Body of pancreas (tissue), 4 donors: ENCODE measurements at regions not wholly inside any gene's neighbourhood (a gene's known extent, or its start where the extent isn't known, plus 50 kb on each side); places are given as distances from the start of the nearest gene placed in this dataset.

Experiments
- ATAC-seq: fragments of 150-250 bp; one replicate; pipeline ENCODE4 v1.9.1; 2016
- DNase-seq, 4 donors: peaks; one replicate each; pipeline ENCODE4 v3.0.0-alpha.2; 2019
- H3K27ac ChIP-seq, 4 donors: fragments of 200-600 bp; sonication (generic); 1 replicate in 3 of 4; 2 replicates in 1 of 4; pipeline versions ENCODE4 v1.5.1 to v1.6.1; 2016 to 2019; ENCODE audit warnings: mild to moderate bottlenecking in 1 of 4, mixed read lengths in 1 of 4, moderate library complexity in 1 of 4
- H3K27me3 ChIP-seq, 2 donors: fragments of 200-600 bp; sonication (generic); one replicate each; pipeline ENCODE4 v1.6.0; 2016; ENCODE audit warnings: mild to moderate bottlenecking in 1 of 2
- H3K36me3 ChIP-seq, 2 donors: fragments of 200-600 bp; sonication (generic); replicated peaks in 1 of 2; 2 replicates each; pipeline ENCODE4 v1.5.1; 2016; ENCODE audit warnings: low read depth in 2 of 2; ENCODE audit not compliant: insufficient read depth in 1 of 2
- H3K4me1 ChIP-seq: fragments of 200-600 bp; sonication (generic); one replicate; pipeline ENCODE4 v1.6.0; 2016
- H3K4me3 ChIP-seq, 2 donors: fragments of 200-600 bp; sonication (generic); 1 replicate in 1 of 2; 2 replicates in 1 of 2; pipeline ENCODE4 v1.5.1; 2016 to 2019
- H3K9me3 ChIP-seq, 3 donors: fragments of 200-600 bp; sonication (generic); 1 replicate in 2 of 3; 2 replicates in 1 of 3; pipeline ENCODE4 v1.5.1; 2016
- POLR2A ChIP-seq, 3 donors: fragments of 450-650 bp; IDR thresholded peaks; one replicate each; pipeline ENCODE4 v1.6.1; 2016; ENCODE audit warnings: antibody characterized with exemption in 3 of 3, mild to moderate bottlenecking in 2 of 3
- WGBS, 2 donors: methylation state at CpG; one replicate each; pipeline ENCODE4 v1.1.5; 2017; 5-methylcytosine and 5-hydroxymethylcytosine counted together
- intact Hi-C: fragments of 100-400 bp; cut with DNase I; formaldehyde crosslinking; loops from one replicate; pipeline ENCODE4 v1.15.1; 2023
- TF ChIP-seq, protein P1 (sequence below), 7 experiments: fragments of 450-650 bp in 4 of 7; fragments of 200-600 bp in 3 of 7; sonication (generic) in 3 of 7; IDR thresholded peaks; one replicate each; pipeline ENCODE4 v1.5.1; 2016 to 2019; ENCODE audit warnings: antibody characterized with exemption in 7 of 7

DNA sequence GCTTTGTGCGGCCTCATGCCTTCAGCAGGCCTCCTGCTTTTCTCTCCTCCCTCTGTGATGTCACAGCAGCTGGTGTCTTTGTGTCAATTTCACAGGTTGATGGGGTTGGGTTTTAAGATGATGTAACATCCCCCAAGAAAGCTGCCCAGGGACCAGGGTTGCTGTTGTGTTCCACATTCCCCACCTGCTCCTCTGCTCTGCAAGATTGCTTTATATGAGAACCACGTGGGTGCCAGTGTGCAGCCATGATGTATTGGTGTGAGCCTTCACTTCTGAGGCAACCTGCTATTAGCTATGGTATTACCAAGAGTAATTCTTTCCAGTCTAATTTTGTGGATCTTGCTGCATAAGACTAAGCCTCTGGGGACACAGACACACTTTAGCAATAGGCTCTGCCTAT is 213.0 kb upstream of the ADAMTS16 start:
- Histone ChIP-seq H3K36me3 (no peaks in the 10 kb centered on the region), H3K4me1 (no peaks in the 10 kb centered on the region), H3K4me3 (no peak overlapping the region), H3K27ac (no peak overlapping the region), H3K27me3 (no peaks in the 10 kb centered on the region), H3K9me3 (no peaks in the 10 kb centered on the region)
- ATAC-seq: no peak
- TF ChIP-seq POLR2A (IDR thresholded peaks at IDR 0.05): no peak
- TF ChIP-seq, protein P1, sequence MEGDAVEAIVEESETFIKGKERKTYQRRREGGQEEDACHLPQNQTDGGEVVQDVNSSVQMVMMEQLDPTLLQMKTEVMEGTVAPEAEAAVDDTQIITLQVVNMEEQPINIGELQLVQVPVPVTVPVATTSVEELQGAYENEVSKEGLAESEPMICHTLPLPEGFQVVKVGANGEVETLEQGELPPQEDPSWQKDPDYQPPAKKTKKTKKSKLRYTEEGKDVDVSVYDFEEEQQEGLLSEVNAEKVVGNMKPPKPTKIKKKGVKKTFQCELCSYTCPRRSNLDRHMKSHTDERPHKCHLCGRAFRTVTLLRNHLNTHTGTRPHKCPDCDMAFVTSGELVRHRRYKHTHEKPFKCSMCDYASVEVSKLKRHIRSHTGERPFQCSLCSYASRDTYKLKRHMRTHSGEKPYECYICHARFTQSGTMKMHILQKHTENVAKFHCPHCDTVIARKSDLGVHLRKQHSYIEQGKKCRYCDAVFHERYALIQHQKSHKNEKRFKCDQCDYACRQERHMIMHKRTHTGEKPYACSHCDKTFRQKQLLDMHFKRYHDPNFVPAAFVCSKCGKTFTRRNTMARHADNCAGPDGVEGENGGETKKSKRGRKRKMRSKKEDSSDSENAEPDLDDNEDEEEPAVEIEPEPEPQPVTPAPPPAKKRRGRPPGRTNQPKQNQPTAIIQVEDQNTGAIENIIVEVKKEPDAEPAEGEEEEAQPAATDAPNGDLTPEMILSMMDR (IDR thresholded peaks at IDR 0.05): no peak
- no peak for DNase-seq
- intact Hi-C loops: no loop called here
- 71 to 72% methylated on average over 2 of the region's 2 CpGs for WGBS, 2 donors

DNA sequence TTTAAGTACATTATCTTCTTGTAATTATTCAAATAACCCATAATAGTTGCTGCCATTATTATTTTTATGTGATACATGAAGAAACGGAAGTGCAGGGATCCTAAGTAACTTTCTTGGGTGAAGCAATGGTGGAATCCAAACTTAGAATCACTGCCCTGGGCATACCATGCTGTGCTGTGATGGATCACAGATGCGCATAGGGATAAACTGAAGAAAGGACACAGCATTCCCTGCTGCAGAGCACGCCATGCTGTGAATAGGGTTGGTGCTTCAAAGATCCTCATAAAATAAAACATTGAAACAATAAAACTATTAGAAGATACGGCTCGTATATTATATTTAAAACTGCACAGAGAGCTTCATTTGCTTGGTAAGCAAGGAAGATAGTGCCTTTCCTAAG is 211.7 kb upstream of the ADAMTS16 start:
- WGBS, 2 donors: 70 to 77% methylated on average over 5 of the region's 5 CpGs

DNA sequence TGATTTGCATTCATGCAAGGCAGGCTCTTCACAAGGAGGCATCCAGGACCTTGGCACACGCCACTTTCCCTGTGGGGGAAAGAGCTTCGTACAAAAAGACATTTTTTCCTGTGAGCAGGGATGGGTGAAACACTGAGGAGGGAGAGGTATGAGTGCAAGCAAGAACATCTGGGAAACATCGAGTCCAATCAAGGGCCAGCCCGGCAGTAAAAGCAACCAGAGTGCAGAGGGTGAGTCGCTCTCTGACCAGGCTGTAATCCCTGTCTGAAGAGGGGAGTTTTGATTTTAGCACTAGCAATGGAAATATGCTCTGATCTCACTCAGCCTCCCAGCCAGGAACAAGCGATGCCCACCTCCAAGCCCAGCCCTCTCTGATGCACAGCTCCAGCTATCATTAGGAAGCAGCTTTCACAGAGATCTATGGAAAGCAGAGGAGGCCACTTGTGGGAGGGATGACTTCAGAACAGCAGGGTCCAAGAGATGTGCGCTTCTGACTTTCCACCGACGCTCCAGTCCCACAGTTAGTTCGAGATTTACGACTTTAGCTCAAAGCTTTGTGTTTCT is 211.0 kb upstream of the ADAMTS16 start:
- H3K27me3 ChIP-seq: no peaks in the 10 kb centered on the region
- no peak for DNase-seq
- intact Hi-C loops: no loop called here
- 71 to 78% methylated on average over 11 of the region's 11 CpGs for WGBS, 2 donors
- no peak overlapping the region for H3K27ac ChIP-seq
- TF ChIP-seq POLR2A (IDR thresholded peaks at IDR 0.05): no peak
- TF ChIP-seq, protein P1 (IDR thresholded peaks at IDR 0.05): no peak
- H3K4me1 ChIP-seq: no peaks in the 10 kb centered on the region
- ATAC-seq: no peak
- no peaks in the 10 kb centered on the region for H3K9me3 ChIP-seq
- H3K36me3 ChIP-seq: no peaks in the 10 kb centered on the region
- no peak overlapping the region for H3K4me3 ChIP-seq

More for the DNA sequence above, 211.7 kb upstream of the ADAMTS16 start:
- Histone ChIP-seq H3K27ac (no peak overlapping the region), H3K27me3 (no peaks in the 10 kb centered on the region), H3K36me3 (no peaks in the 10 kb centered on the region), H3K4me1 (no peaks in the 10 kb centered on the region), H3K9me3 (no peaks in the 10 kb centered on the region), H3K4me3 (no peak overlapping the region)
- intact Hi-C loops: no loop called here
- ATAC-seq (no peak), DNase-seq (no peak)
- TF ChIP-seq, protein P1 (IDR thresholded peaks at IDR 0.05): no peak
- no peak for TF ChIP-seq POLR2A (IDR thresholded peaks at IDR 0.05)

DNA sequence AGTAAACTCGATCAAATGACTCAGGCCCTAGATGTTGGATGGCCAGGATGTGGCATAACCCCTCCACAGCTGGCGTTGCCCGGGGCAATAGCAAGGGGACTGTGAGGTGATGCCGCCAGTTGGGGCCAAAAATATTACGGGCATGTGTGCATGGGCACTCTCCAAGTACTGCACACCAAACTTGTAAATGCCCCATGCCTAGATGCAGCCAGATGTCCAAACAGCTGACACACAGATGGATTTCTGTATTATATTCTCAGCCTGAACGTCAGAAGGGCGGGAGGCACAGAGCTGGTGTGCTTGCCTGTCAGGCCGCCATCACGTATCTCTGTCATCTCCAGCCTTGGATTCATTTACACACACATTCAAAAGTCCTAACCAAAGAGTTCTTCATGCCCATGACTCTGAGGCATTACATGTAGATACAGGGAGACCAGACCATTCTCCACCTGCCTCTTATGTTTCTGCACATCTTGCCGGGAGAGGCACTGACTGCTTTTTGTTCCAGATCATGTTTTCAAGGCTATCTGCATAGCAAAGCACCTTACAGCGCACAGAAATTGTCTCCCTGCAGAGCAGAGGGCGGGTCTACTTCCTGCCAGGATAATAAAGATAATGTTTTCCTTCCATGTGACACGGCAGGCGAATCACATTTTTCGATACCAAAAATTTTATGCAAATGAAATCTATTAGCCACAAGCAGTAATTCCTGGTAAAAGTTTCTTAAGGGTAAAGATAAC is 200.9 kb upstream of the ADAMTS16 start:
- intact Hi-C loops: no loop called here
- ATAC-seq: no peak
- H3K4me3 ChIP-seq: no peak overlapping the region

More for the DNA sequence above, 200.9 kb upstream of the ADAMTS16 start:
- Histone ChIP-seq H3K36me3 (no peaks in the 10 kb centered on the region), H3K4me1 (no peaks in the 10 kb centered on the region), H3K27me3 (peaks cover 0 to 9% of the 10 kb centered on the region in 2 donors), H3K9me3 (no peaks in the 10 kb centered on the region), H3K27ac (no peak overlapping the region)
- WGBS, 2 donors: 58 to 63% methylated on average over 15 of the region's 15 CpGs
- DNase-seq: no peak
- TF ChIP-seq, protein P1 (IDR thresholded peaks at IDR 0.05): no peak
- no peak for TF ChIP-seq POLR2A (IDR thresholded peaks at IDR 0.05)
